ENCODE measurements at regions not wholly inside any gene's neighbourhood (a gene's known extent, or its start where the extent isn't known, plus 50 kb on each side); places are given as distances from the start of the nearest gene placed in this dataset.

DNA sequence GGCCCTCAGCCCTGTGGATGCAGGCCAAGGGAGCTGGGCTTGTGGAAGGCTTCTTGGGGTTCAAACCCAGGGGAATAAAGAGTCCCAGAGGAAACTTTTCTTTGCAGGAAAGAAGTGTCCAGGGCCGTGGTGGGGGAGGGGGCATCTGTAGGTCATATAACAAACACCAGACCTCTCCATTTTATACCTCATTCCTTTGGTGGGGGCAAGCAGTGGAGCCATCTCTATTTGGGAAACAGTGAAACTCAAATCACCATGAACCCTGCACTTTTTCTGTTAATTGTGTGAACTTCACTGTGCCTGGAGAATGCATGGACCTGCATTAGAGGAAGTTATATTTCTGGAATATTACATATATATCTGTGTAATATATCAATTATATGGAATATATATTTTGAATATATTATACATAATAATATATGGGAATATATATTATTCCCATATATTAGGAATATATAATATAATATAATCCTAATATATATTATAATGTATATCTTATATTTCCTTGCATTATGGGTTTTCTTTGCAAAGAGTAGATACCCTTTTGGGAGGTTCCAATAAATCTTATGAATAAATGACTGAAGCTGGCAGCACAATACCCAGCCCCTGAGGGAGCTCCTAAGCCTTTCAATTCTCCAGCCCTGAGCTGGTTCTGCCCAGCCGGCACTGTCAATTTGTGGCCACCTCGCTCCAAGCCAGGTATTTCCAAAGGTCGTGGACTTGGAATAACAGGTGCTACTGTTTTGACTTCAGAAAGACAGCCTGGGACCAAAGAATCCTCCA lies 97.7 kb upstream of the PKDCC start:
- no peak overlapping the region for H3K27ac Mint-ChIP-seq (ENCODE audit: low read depth)
- no peak overlapping the region for H3K4me3 Mint-ChIP-seq
- no peaks in the 10 kb centered on the region for H3K9me3 Mint-ChIP-seq
- DNase-seq (ENCODE audit: low spot score in 2 of 2) (no peak), ATAC-seq (replicated peaks; ENCODE audit: extremely low read depth, poor library complexity, severe bottlenecking) (no peak)
- no peaks in the 10 kb centered on the region for H3K36me3 Mint-ChIP-seq (ENCODE audit: insufficient read depth)
- H3K4me1 Mint-ChIP-seq: no peaks in the 10 kb centered on the region
- H3K27me3 Mint-ChIP-seq: peaks cover 40% of the 10 kb centered on the region

- Mint-ChIP-seq H3K27ac (ENCODE audit: low read depth) (no peak overlapping the region), H3K4me1 (no peaks in the 10 kb centered on the region), H3K27me3 (peaks cover 37% of the 10 kb centered on the region), H3K9me3 (no peaks in the 10 kb centered on the region), H3K36me3 (ENCODE audit: insufficient read depth) (no peaks in the 10 kb centered on the region), H3K4me3 (no peak overlapping the region)
- DNase-seq (ENCODE audit: low spot score in 2 of 2) (no peak), ATAC-seq (replicated peaks; ENCODE audit: extremely low read depth, poor library complexity, severe bottlenecking) (no peak)
These were observed 97.2 kb upstream of the PKDCC start for GRCh38 chr2:41950666-41950960.

- H3K4me1 Mint-ChIP-seq: no peaks in the 10 kb centered on the region
- H3K27ac Mint-ChIP-seq (ENCODE audit: low read depth): no peak overlapping the region
- H3K27me3 Mint-ChIP-seq: peaks cover 15% of the 10 kb centered on the region
- DNase-seq (ENCODE audit: low spot score in 2 of 2) (no peak), ATAC-seq (replicated peaks; ENCODE audit: extremely low read depth, poor library complexity, severe bottlenecking) (no peak)
- H3K4me3 Mint-ChIP-seq: no peak overlapping the region
- H3K9me3 Mint-ChIP-seq: no peaks in the 10 kb centered on the region
- H3K36me3 Mint-ChIP-seq (ENCODE audit: insufficient read depth): no peaks in the 10 kb centered on the region
These were observed 93.2 kb upstream of the PKDCC start for GRCh38 chr2:41954304-41955291.

- H3K4me3 Mint-ChIP-seq: no peak overlapping the region
- no peak overlapping the region for H3K27ac Mint-ChIP-seq (ENCODE audit: low read depth)
- H3K9me3 Mint-ChIP-seq: no peaks in the 10 kb centered on the region
- no peak for DNase-seq (ENCODE audit: low spot score in 2 of 2)
- H3K4me1 Mint-ChIP-seq: no peaks in the 10 kb centered on the region
- peaks cover 22% of the 10 kb centered on the region for H3K27me3 Mint-ChIP-seq
- H3K36me3 Mint-ChIP-seq (ENCODE audit: insufficient read depth): no peaks in the 10 kb centered on the region
- ATAC-seq (replicated peaks; ENCODE audit: extremely low read depth, poor library complexity, severe bottlenecking): no peak
These were observed 92.3 kb upstream of the PKDCC start for GRCh38 chr2:41955316-41956043.

DNA sequence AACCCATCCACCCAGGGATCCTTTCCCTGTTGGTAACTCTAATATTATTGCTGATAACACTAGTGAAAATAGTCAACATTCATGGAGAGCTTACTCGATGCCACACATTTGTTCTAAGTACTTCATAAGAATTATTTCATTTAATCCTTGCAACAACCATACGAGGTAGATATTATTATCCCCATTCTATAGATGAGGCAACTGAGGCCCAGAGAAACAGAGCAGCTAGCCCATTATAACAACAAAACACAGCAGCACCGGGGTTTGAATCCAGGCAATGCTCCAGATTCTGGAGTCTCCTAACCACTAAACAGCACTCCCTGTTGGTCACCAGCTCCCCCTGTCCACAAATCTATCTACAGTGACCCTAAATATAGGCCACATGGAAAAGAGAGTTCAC lies 90.4 kb upstream of the PKDCC start:
- ATAC-seq (replicated peaks; ENCODE audit: extremely low read depth, poor library complexity, severe bottlenecking): no peak

DNA sequence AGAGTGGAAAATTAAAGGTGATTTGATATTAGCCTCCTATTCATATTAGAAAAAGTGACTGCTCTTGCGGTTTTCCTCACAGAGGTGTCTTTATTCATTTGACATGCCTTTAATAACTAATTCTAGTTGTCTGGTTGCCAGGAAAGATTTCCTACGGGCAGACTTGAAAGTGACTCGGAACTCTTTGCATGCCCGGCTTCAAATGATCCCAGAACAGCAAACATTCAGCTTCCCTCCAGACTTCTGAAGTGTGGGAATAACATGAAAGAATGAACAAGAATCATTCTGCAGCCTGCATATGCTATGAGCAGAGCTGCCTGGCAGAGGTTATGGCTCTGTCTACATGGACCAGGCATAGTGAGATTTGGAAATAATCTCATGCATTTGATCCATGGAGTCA lies 89.6 kb upstream of the PKDCC start:
- no peaks in the 10 kb centered on the region for H3K36me3 Mint-ChIP-seq (ENCODE audit: insufficient read depth)
- DNase-seq (ENCODE audit: low spot score in 2 of 2) (no peak), ATAC-seq (replicated peaks; ENCODE audit: extremely low read depth, poor library complexity, severe bottlenecking) (no peak)
- H3K4me3 Mint-ChIP-seq: no peak overlapping the region
- no peak overlapping the region for H3K27ac Mint-ChIP-seq (ENCODE audit: low read depth)
- no peaks in the 10 kb centered on the region for H3K4me1 Mint-ChIP-seq
- no peaks in the 10 kb centered on the region for H3K9me3 Mint-ChIP-seq
- H3K27me3 Mint-ChIP-seq: peaks cover 18% of the 10 kb centered on the region

More for the DNA sequence above, 90.4 kb upstream of the PKDCC start:
- DNase-seq (ENCODE audit: low spot score in 2 of 2): no peak
- Mint-ChIP-seq H3K27ac (ENCODE audit: low read depth) (no peak overlapping the region), H3K4me3 (no peak overlapping the region), H3K9me3 (no peaks in the 10 kb centered on the region), H3K27me3 (peaks cover 23% of the 10 kb centered on the region), H3K36me3 (ENCODE audit: insufficient read depth) (no peaks in the 10 kb centered on the region), H3K4me1 (no peaks in the 10 kb centered on the region)

GRCh38 chr2:41958775-41959174 lies 89.0 kb upstream of the PKDCC start:
- no peaks in the 10 kb centered on the region for H3K4me1 Mint-ChIP-seq
- no peaks in the 10 kb centered on the region for H3K36me3 Mint-ChIP-seq (ENCODE audit: insufficient read depth)
- DNase-seq (ENCODE audit: low spot score in 2 of 2): no peak
- H3K9me3 Mint-ChIP-seq: no peaks in the 10 kb centered on the region
- ATAC-seq (replicated peaks; ENCODE audit: extremely low read depth, poor library complexity, severe bottlenecking): no peak
- H3K27ac Mint-ChIP-seq (ENCODE audit: low read depth): no peak overlapping the region
- peaks cover 18% of the 10 kb centered on the region for H3K27me3 Mint-ChIP-seq
- H3K4me3 Mint-ChIP-seq: no peak overlapping the region

DNA sequence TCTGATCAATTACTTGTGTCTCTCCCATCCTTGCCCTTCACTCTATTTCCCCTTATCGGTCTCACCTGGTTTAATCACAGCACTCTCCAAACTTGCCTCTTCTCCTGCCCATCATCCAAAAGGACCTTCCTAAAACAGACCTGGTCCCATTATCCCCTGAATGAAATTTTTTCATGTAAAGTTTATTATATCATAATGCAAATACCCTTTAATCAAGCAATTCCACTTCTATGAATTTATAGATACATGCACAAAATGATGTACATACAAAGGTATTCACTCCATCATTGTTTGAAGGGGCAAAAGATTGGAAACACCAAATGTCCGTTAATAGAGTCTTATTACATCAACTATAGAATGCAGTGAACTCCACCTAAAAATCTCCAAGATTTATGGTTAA lies 88.1 kb upstream of the PKDCC start:
- DNase-seq (ENCODE audit: low spot score in 2 of 2) (no peak), ATAC-seq (replicated peaks; ENCODE audit: extremely low read depth, poor library complexity, severe bottlenecking) (no peak)
- H3K9me3 Mint-ChIP-seq: no peaks in the 10 kb centered on the region
- H3K27ac Mint-ChIP-seq (ENCODE audit: low read depth): no peak overlapping the region
- H3K4me1 Mint-ChIP-seq: no peaks in the 10 kb centered on the region
- H3K4me3 Mint-ChIP-seq: no peak overlapping the region
- H3K27me3 Mint-ChIP-seq: peaks cover 18% of the 10 kb centered on the region
- no peaks in the 10 kb centered on the region for H3K36me3 Mint-ChIP-seq (ENCODE audit: insufficient read depth)

DNA sequence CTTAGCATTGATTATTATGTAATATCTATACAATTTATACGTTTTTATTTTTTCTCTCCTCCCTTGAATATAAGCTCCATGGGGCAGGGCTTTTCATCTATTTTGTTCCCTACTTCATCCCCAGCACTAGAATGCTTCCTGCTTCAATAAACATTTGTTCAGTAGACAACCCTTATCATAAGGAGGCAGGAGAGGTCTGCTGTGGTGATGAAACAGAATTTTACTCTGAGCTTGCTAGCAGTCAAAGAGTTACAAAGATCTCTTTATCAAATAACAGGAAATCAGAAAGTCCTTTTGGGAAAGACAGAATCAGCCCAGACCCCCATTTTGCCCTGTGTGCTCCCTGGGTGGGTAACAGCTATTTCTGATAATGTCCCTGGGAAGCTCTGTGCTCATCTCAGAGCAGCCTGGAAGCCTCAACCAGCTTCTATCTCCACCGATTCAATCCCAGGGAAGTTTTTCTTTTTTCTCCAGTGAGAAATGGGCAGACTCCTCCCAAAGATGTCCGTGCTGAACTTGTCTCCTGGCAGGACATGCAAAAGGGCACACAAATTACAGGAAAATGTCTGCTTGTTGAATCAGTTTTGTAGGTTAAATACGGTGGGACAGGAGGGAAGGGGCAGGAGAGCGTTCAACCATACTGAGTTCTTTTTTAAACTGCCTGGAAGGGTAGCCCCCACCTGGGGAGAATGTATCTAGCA lies 84.7 kb upstream of the PKDCC start:
- ATAC-seq (replicated peaks; ENCODE audit: extremely low read depth, poor library complexity, severe bottlenecking): no peak
- Mint-ChIP-seq H3K9me3 (no peaks in the 10 kb centered on the region), H3K27me3 (peaks cover 18% of the 10 kb centered on the region), H3K27ac (ENCODE audit: low read depth) (no peak overlapping the region), H3K36me3 (ENCODE audit: insufficient read depth) (no peaks in the 10 kb centered on the region), H3K4me3 (no peak overlapping the region), H3K4me1 (peaks cover 8% of the 10 kb centered on the region)
- DNase-seq (ENCODE audit: low spot score in 2 of 2): no peak

GRCh38 chr2:41963661-41964525 lies 83.9 kb upstream of the PKDCC start:
- peaks cover 18% of the 10 kb centered on the region for H3K27me3 Mint-ChIP-seq
- no peak for DNase-seq (ENCODE audit: low spot score in 2 of 2)
- H3K27ac Mint-ChIP-seq (ENCODE audit: low read depth): no peak overlapping the region
- no peak for ATAC-seq (replicated peaks; ENCODE audit: extremely low read depth, poor library complexity, severe bottlenecking)
- H3K9me3 Mint-ChIP-seq: no peaks in the 10 kb centered on the region
- no peak overlapping the region for H3K4me3 Mint-ChIP-seq
- no peaks in the 10 kb centered on the region for H3K36me3 Mint-ChIP-seq (ENCODE audit: insufficient read depth)
- peaks cover 8% of the 10 kb centered on the region for H3K4me1 Mint-ChIP-seq

GRCh38 chr2:41965173-41965908 lies 82.5 kb upstream of the PKDCC start:
- peaks cover 8% of the 10 kb centered on the region for H3K4me1 Mint-ChIP-seq
- no peak for DNase-seq (ENCODE audit: low spot score in 2 of 2)
- H3K27me3 Mint-ChIP-seq: peaks cover 6% of the 10 kb centered on the region
- H3K27ac Mint-ChIP-seq (ENCODE audit: low read depth): no peak overlapping the region
- no peaks in the 10 kb centered on the region for H3K9me3 Mint-ChIP-seq
- no peaks in the 10 kb centered on the region for H3K36me3 Mint-ChIP-seq (ENCODE audit: insufficient read depth)
- no peak overlapping the region for H3K4me3 Mint-ChIP-seq
- no peak for ATAC-seq (replicated peaks; ENCODE audit: extremely low read depth, poor library complexity, severe bottlenecking)

All from central memory CD8-positive, alpha-beta T cell (primary cell).